Left forelimb (tissue), 1 donor: ENCODE measurements at regions not wholly inside any gene's neighbourhood (a gene's known extent, or its start where the extent isn't known, plus 50 kb on each side); places are given as distances from the start of the nearest gene placed in this dataset.

Experiments used
- DNase-seq: peaks from one replicate; pipeline ENCODE4 v3.0.0-alpha.2; 2018; ENCODE audit warnings: low spot score

GRCh38 chr6:81238390-81238789, 514.1 kb downstream of the TENT5A start:
- no peak for DNase-seq

- DNase-seq: no peak
These were observed 515.3 kb downstream of the TENT5A start for GRCh38 chr6:81237226-81237625.

- no peak for DNase-seq
These were observed 517.0 kb downstream of the TENT5A start for GRCh38 chr6:81235512-81235911.

GRCh38 chr6:81233990-81234389, 518.5 kb downstream of the TENT5A start:
- no peak for DNase-seq

- no peak for DNase-seq
These were observed 523.4 kb downstream of the TENT5A start for GRCh38 chr6:81228912-81229555.

- DNase-seq: no peak
These were observed 525.5 kb downstream of the TENT5A start for GRCh38 chr6:81226957-81227356.

- no peak for DNase-seq
These were observed 535.8 kb downstream of the TENT5A start for GRCh38 chr6:81216668-81217067.

- no peak for DNase-seq
These were observed 537.4 kb downstream of the TENT5A start for GRCh38 chr6:81215092-81215432.

- DNase-seq: no peak
These were observed 537.9 kb downstream of the TENT5A start for GRCh38 chr6:81214414-81215091.

- no peak for DNase-seq
These were observed 547.8 kb downstream of the TENT5A start for GRCh38 chr6:81204731-81205130.

GRCh38 chr6:81194374-81194773, 558.1 kb downstream of the TENT5A start:
- no peak for DNase-seq

GRCh38 chr6:81172056-81172740, 580.3 kb downstream of the TENT5A start:
- DNase-seq: no peak

- no peak for DNase-seq
These were observed 583.3 kb downstream of the TENT5A start for GRCh38 chr6:81169166-81169565.

- DNase-seq: no peak
These were observed 585.7 kb downstream of the TENT5A start for GRCh38 chr6:81166770-81167169.

- no peak for DNase-seq
These were observed 593.5 kb downstream of the TENT5A start for GRCh38 chr6:81158956-81159355.

GRCh38 chr6:81148751-81149150, 603.7 kb downstream of the TENT5A start:
- no peak for DNase-seq

GRCh38 chr6:81145506-81145905, 607.0 kb downstream of the TENT5A start:
- no peak for DNase-seq

GRCh38 chr6:81144346-81144745, 608.1 kb downstream of the TENT5A start:
- no peak for DNase-seq

- DNase-seq: no peak
These were observed 614.2 kb downstream of the TENT5A start for GRCh38 chr6:81138236-81138635.

- no peak for DNase-seq
These were observed 621.5 kb downstream of the TENT5A start for GRCh38 chr6:81130969-81131368.

- no peak for DNase-seq
These were observed 622.4 kb downstream of the TENT5A start for GRCh38 chr6:81130061-81130460.

- DNase-seq: no peak
These were observed 623.8 kb downstream of the TENT5A start for GRCh38 chr6:81128671-81129070.

GRCh38 chr6:81126150-81126549, 626.3 kb downstream of the TENT5A start:
- DNase-seq: no peak
